Keratinocyte (primary cell): ENCODE measurements at regions not wholly inside any gene's neighbourhood (a gene's known extent, or its start where the extent isn't known, plus 50 kb on each side); places are given as distances from the start of the nearest gene placed in this dataset.

Source experiments
- DNase-seq: peaks from one replicate; pipeline ENCODE4 v3.0.0-alpha.2; 2011; ENCODE audit warnings: low read depth, missing footprints, low spot score
- FAIRE-seq: peaks from 2 replicates; lab custom pipeline; 2011; peaks lifted over from hg19 to GRCh38; lab: Jason Lieb, UNC
- H2AFZ ChIP-seq: 2 replicates; pipeline ENCODE4 v1.6.0; 2012; ENCODE audit warnings: low read length, control low read depth, inconsistent platforms; ENCODE audit not compliant: control insufficient read depth
- H3K27ac ChIP-seq: 2 replicates; pipeline ENCODE4 v1.5.1; 2011; ENCODE audit warnings: low read length; ENCODE audit not compliant: control insufficient read depth, insufficient read depth
- H3K27me3 ChIP-seq: 3 replicates; pipeline ENCODE4 v1.6.0; 2011; ENCODE audit warnings: low read length; ENCODE audit not compliant: control insufficient read depth, insufficient read depth; ENCODE audit errors: extremely low read depth
- H3K36me3 ChIP-seq, 2 experiments: 2 replicates in 1 of 2; 3 replicates in 1 of 2; pipeline ENCODE4 v1.5.1; 2011; ENCODE audit warnings: low read length in 2 of 2, mild to moderate bottlenecking in 1 of 2; ENCODE audit not compliant: control insufficient read depth in 2 of 2, insufficient read depth in 2 of 2; ENCODE audit errors: extremely low read depth in 1 of 2
- H3K4me1 ChIP-seq: 3 replicates; pipeline ENCODE4 v1.5.1; 2011; ENCODE audit warnings: low read length; ENCODE audit not compliant: control insufficient read depth, insufficient read depth; ENCODE audit errors: extremely low read depth
- H3K4me2 ChIP-seq: 3 replicates; pipeline ENCODE4 v1.6.0; 2011; ENCODE audit warnings: low read depth, low read length; ENCODE audit not compliant: control insufficient read depth, insufficient read depth; ENCODE audit errors: extremely low read depth
- H3K4me3 ChIP-seq, 3 experiments: fragments of 200-600 bp in 1 of 3; sonication (generic) in 1 of 3; 2 replicates in 2 of 3; 3 replicates in 1 of 3; pipeline ENCODE4 v1.5.1; 2011 to 2016; ENCODE audit warnings: low read length in 3 of 3, mild to moderate bottlenecking in 3 of 3, control low read depth in 2 of 3, inconsistent platforms in 1 of 3, low read depth in 1 of 3, mixed read lengths in 1 of 3, mixed run types in 1 of 3, moderate library complexity in 1 of 3; ENCODE audit not compliant: control insufficient read depth in 2 of 3, insufficient read depth in 2 of 3; ENCODE audit errors: extremely low read depth in 1 of 3
- H3K79me2 ChIP-seq: 2 replicates; pipeline ENCODE4 v1.6.0; 2012; ENCODE audit warnings: low read length; ENCODE audit not compliant: control insufficient read depth, insufficient read depth
- H3K9ac ChIP-seq: 3 replicates; pipeline ENCODE4 v1.6.0; 2011; ENCODE audit warnings: low read length; ENCODE audit not compliant: control insufficient read depth, insufficient read depth; ENCODE audit errors: extremely low read depth
- H3K9me1 ChIP-seq: 3 replicates; pipeline ENCODE4 v1.6.0; 2011; ENCODE audit warnings: low read length; ENCODE audit not compliant: control insufficient read depth, insufficient read depth; ENCODE audit errors: extremely low read depth
- H3K9me3 ChIP-seq: 2 replicates; pipeline ENCODE4 v1.5.1; 2012; ENCODE audit warnings: low read depth, low read length; ENCODE audit not compliant: control insufficient read depth
- H4K20me1 ChIP-seq: 3 replicates; pipeline ENCODE4 v1.6.0; 2011; ENCODE audit warnings: low read length; ENCODE audit not compliant: control insufficient read depth, insufficient read depth; ENCODE audit errors: extremely low read depth
- EZH2 ChIP-seq: IDR thresholded peaks from one replicate; pipeline ENCODE4 v1.6.1; 2012; ENCODE audit warnings: inconsistent platforms, mild to moderate bottlenecking, low read length, moderate library complexity
- dilution Hi-C: fragments of 300-500 bp; cut with MboI; formaldehyde crosslinking; loops from one replicate; pipeline ENCODE4 v1.7.0; 2020; ENCODE audit warnings: low sequenced_read_pairs; ENCODE audit not compliant: extremely low pct_ligation_motif_present
- TF ChIP-seq, protein P1 (sequence below), 3 experiments: IDR thresholded peaks in 1 of 3; conservative IDR thresholded peaks in 1 of 3; optimal IDR thresholded peaks in 1 of 3; 2 replicates in 2 of 3; 3 replicates in 1 of 3; pipeline versions ENCODE3 to v1.5.1; 2011; ENCODE audit warnings: low read length in 3 of 3, mild to moderate bottlenecking in 3 of 3, moderate library complexity in 2 of 3, control low read depth in 1 of 3, inconsistent platforms in 1 of 3; ENCODE audit not compliant: insufficient read depth in 2 of 3; ENCODE audit errors: extremely low read depth in 1 of 3

DNA sequence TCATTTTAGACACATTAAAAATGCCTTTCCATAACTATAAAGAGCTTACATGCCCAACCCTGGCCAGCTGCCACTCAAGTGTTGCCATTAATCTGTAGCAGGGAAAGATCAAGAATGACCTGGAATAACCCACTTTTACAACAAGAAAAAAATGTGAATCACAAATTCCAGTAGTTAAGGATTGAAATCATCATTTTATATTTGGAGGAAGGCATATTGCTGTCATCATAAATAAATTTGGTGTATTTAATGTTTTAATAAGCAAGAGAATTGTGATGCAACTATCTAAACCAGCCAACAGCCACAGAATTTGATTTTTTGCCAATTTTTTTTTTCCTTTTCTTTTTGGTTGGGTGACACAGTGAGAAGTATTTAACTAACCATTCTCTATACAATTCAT lies 240.0 kb upstream of the SEMA6D start:
- H3K27ac ChIP-seq, result no peak overlapping the region
- TF ChIP-seq EZH2, result no peak
- TF ChIP-seq, protein P1, sequence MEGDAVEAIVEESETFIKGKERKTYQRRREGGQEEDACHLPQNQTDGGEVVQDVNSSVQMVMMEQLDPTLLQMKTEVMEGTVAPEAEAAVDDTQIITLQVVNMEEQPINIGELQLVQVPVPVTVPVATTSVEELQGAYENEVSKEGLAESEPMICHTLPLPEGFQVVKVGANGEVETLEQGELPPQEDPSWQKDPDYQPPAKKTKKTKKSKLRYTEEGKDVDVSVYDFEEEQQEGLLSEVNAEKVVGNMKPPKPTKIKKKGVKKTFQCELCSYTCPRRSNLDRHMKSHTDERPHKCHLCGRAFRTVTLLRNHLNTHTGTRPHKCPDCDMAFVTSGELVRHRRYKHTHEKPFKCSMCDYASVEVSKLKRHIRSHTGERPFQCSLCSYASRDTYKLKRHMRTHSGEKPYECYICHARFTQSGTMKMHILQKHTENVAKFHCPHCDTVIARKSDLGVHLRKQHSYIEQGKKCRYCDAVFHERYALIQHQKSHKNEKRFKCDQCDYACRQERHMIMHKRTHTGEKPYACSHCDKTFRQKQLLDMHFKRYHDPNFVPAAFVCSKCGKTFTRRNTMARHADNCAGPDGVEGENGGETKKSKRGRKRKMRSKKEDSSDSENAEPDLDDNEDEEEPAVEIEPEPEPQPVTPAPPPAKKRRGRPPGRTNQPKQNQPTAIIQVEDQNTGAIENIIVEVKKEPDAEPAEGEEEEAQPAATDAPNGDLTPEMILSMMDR (optimal IDR thresholded peaks at IDR 0.05 in 1 of 3, IDR thresholded peaks at IDR 0.05 in 1 of 3, conservative IDR thresholded peaks at IDR 0.05 in 1 of 3; ENCODE audit: extremely low read depth in 1 of 3, insufficient read depth in 2 of 3, low read length in 3 of 3), result no peak
- no peaks in the 10 kb centered on the region for H3K36me3 ChIP-seq
- H3K9me1 ChIP-seq, result no peaks in the 10 kb centered on the region
- dilution Hi-C loops, result no loop called here
- H3K9me3 ChIP-seq, result no peaks in the 10 kb centered on the region
- H4K20me1 ChIP-seq, result no peaks in the 10 kb centered on the region
- no peak overlapping the region for H2AFZ ChIP-seq
- no peaks in the 10 kb centered on the region for H3K27me3 ChIP-seq
- H3K4me2 ChIP-seq, result no peak overlapping the region
- H3K4me1 ChIP-seq, result no peaks in the 10 kb centered on the region
- H3K9ac ChIP-seq, result no peak overlapping the region
- no peak for FAIRE-seq
- no peak for DNase-seq
- no peak overlapping the region for H3K4me3 ChIP-seq
- no peaks in the 10 kb centered on the region for H3K79me2 ChIP-seq

DNA sequence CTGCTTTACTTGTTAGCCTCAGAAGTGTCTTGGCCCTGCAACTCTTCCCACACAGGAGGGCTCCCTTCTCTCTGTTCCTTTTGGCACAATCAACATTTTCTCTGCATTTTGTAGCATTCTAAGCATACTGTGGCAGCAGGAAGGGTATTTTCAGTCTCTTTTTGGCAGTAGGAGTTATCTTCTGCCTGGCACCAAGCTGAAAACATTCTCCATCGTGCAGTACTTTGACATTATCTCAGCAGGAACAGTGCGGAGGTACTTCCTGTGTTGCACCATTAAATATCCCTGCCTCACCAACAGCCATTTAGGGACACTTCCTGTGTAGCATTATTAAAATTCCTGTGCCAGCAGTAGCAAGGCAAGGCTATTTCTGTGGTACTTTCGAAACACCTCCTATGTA lies 233.2 kb upstream of the SEMA6D start:
- Histone ChIP-seq H3K36me3 (no peaks in the 10 kb centered on the region), H3K4me1 (no peaks in the 10 kb centered on the region), H3K79me2 (no peaks in the 10 kb centered on the region), H4K20me1 (no peaks in the 10 kb centered on the region), H3K4me2 (no peak overlapping the region), H3K4me3 (no peak overlapping the region), H3K9me1 (no peaks in the 10 kb centered on the region), H2AFZ (peak overlapping the region; percentile 7), H3K9ac (no peak overlapping the region), H3K27ac (no peak overlapping the region), H3K27me3 (no peaks in the 10 kb centered on the region), H3K9me3 (no peaks in the 10 kb centered on the region)
- TF ChIP-seq, protein P1 (optimal IDR thresholded peaks at IDR 0.05 in 1 of 3, IDR thresholded peaks at IDR 0.05 in 1 of 3, conservative IDR thresholded peaks at IDR 0.05 in 1 of 3; ENCODE audit: extremely low read depth in 1 of 3, insufficient read depth in 2 of 3, low read length in 3 of 3), result no peak
- TF ChIP-seq EZH2, result no peak
- no peak for DNase-seq
- FAIRE-seq, result no peak
- dilution Hi-C loops, result no loop called here
